ENCODE measurements at regions not wholly inside any gene's neighbourhood (a gene's known extent, or its start where the extent isn't known, plus 50 kb on each side); places are given as distances from the start of the nearest gene placed in this dataset.

DNA sequence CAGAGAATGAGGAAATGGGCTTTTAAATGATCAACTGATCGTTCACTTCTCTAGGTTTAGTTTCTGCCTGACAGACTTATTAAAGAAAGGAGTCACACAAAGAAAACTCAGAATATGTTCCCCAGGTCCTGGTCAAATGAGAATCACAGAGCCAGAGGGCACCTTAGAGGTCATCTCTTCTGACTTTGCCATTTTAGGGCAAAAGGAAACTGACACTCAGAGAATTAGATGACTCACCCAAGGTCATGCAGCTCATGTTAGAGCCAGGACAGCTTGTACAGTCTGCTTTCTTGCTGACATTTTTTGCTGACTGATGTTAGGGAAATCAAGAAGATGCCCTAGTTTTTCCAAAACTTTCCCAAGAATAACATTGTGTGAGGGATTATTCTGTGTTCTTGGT lies 312.7 kb upstream of the SP8 start:
- H3K4me3 ChIP-seq (ENCODE audit: low read depth, poor library complexity, severe bottlenecking) = no peak overlapping the region
- no peak for TF ChIP-seq POLR2A (IDR thresholded peaks at IDR 0.05)
- TF ChIP-seq, protein P1, sequence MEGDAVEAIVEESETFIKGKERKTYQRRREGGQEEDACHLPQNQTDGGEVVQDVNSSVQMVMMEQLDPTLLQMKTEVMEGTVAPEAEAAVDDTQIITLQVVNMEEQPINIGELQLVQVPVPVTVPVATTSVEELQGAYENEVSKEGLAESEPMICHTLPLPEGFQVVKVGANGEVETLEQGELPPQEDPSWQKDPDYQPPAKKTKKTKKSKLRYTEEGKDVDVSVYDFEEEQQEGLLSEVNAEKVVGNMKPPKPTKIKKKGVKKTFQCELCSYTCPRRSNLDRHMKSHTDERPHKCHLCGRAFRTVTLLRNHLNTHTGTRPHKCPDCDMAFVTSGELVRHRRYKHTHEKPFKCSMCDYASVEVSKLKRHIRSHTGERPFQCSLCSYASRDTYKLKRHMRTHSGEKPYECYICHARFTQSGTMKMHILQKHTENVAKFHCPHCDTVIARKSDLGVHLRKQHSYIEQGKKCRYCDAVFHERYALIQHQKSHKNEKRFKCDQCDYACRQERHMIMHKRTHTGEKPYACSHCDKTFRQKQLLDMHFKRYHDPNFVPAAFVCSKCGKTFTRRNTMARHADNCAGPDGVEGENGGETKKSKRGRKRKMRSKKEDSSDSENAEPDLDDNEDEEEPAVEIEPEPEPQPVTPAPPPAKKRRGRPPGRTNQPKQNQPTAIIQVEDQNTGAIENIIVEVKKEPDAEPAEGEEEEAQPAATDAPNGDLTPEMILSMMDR (IDR thresholded peaks at IDR 0.05) = no peak
- no peak for DNase-seq (ENCODE audit: low spot score in 2 of 2)
- 70 to 75% methylated on average over 1 of the region's 1 CpG for WGBS, 2 donors
- intact Hi-C loops (cut with DNase I; ENCODE audit: low total_unique reads) = no loop called here

DNA sequence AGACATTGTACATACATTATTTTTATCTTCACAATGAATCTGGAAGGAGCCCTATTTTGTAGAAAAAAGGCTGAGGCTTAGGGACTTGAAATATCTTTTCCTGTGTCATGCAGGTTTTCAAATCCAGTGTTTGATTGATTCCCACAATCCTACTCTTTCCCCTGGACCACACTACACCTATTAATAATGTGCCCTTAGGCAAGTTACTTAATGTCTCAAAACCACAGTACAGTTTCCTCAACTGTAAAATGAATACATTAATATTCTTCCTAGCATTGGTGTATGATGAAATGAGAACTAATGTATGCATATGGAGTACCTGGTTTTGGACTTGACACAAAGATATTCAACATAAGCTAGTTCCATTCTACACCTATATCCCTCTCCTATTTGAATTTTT lies 313.3 kb upstream of the SP8 start:
- H3K4me3 ChIP-seq (ENCODE audit: low read depth, poor library complexity, severe bottlenecking) = no peak overlapping the region
- TF ChIP-seq, protein P1 (IDR thresholded peaks at IDR 0.05) = no peak
- TF ChIP-seq POLR2A (IDR thresholded peaks at IDR 0.05) = no peak
- DNase-seq (ENCODE audit: low spot score in 2 of 2) = no peak
- intact Hi-C loops (cut with DNase I; ENCODE audit: low total_unique reads) = no loop called here

DNA sequence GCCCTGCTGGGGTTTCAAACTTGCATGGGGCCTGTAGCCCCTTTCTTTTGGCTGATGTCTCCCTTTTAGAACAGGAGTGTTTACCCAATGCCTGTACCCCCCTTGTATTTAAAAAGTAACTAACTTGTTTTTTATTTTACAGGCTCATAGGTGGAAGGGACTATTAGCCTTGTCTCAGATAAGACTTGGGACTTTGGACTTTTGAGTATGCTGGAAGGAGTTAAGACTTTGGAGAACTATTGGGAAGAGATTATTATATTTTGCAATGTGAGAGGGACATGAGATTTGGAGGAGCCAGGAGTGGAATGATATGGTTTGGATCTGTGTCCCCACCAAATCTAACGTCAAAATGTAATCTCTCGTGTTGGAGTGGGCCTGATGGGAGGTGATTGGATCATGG lies 314.9 kb upstream of the SP8 start:
- TF ChIP-seq, protein P1 (IDR thresholded peaks at IDR 0.05) = no peak
- no peak for TF ChIP-seq POLR2A (IDR thresholded peaks at IDR 0.05)
- no peak for DNase-seq (ENCODE audit: low spot score in 2 of 2)
- 82 to 93% methylated on average over 2 of the region's 2 CpGs for WGBS, 2 donors

DNA sequence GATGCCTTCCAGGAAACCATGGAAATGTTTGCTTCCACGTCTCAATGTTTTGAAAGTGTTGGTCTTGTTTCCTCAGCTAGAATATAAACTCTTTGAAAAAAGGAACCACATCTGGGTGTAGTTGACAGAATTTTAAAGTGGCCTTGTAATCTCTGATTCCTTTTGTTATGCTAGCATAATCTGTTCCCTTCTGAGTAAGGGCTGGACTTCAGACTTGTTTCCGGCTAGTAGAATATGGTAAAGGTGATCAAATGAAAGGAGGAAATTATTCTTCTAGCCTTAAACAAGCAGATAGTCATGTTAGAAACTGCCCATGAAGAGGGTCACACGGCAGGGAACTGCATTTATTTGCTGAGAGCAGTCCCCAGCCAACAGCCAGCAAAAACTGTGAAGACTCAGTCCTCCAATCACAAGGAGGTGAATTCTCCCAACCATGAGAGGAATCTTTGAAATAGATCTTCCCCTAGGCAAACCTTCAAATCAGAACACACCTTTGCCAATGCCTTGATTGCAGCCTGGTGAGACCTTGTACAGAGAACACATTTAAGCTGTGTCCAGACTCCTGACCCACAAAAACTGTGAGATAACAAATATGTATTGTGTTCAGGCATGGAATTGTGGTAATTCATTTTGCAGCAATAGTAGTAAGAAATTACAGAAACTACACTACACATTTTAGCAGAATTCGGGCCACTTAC lies 316.9 kb upstream of the SP8 start:
- DNase-seq (ENCODE audit: low spot score in 2 of 2) = no peak
- 72 to 82% methylated on average over 4 of the region's 4 CpGs for WGBS, 2 donors
- intact Hi-C loops (cut with DNase I; ENCODE audit: low total_unique reads) = no loop called here
- TF ChIP-seq, protein P1 (IDR thresholded peaks at IDR 0.05) = no peak
- TF ChIP-seq POLR2A (IDR thresholded peaks at IDR 0.05) = no peak
- H3K4me3 ChIP-seq (ENCODE audit: low read depth, poor library complexity, severe bottlenecking) = no peak overlapping the region

More for the DNA sequence above, 314.9 kb upstream of the SP8 start:
- intact Hi-C loops (cut with DNase I; ENCODE audit: low total_unique reads) = no loop called here
- no peak overlapping the region for H3K4me3 ChIP-seq (ENCODE audit: low read depth, poor library complexity, severe bottlenecking)

DNA sequence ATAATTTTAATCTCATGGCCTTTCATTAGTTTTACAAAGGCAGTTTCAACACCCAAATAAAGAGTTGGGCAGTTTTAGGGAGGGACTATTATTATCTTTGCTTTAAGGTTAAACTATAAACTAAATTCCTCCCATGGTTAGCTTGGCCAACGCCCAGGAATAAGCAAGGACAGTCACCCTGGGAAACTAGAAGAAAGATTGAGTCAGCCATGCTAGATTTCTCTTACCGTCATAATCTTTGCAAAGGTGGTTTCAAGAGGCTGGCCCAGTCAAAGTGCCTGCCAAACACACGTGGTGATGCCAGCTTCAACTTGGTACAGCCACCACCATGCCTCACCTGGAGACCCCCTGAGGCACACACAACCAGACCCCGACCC lies 317.4 kb upstream of the SP8 start:
- 79 to 84% methylated on average over 4 of the region's 4 CpGs for WGBS, 2 donors
- TF ChIP-seq, protein P1 (IDR thresholded peaks at IDR 0.05) = no peak
- no peak for TF ChIP-seq POLR2A (IDR thresholded peaks at IDR 0.05)
- intact Hi-C loops (cut with DNase I; ENCODE audit: low total_unique reads) = no loop called here
- H3K4me3 ChIP-seq (ENCODE audit: low read depth, poor library complexity, severe bottlenecking) = no peak overlapping the region
- no peak for DNase-seq (ENCODE audit: low spot score in 2 of 2)

DNA sequence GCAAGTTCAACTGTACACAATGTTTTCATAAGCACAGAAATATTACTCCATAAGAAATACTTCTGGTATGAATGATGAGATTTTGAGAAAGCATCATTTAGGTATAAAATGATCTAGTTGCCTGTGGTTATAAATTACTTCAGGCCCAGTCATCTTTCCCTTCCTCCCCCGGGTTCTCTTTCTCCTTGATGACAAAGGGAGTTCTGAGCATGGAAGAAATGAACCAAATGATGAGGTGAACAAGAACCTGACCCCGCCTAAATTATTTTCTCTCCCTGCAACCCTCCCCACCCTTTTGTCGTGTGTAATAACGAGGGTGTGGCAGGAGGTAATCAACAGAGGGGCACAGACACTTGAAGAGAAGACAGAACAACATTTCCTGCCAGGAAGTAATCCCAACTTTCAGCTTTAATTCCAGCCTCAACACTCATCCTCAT lies 319.6 kb upstream of the SP8 start:
- WGBS, 2 donors = 50 to 52% methylated on average over 4 of the region's 4 CpGs
- intact Hi-C loops (cut with DNase I; ENCODE audit: low total_unique reads) = no loop called here
- no peak for TF ChIP-seq POLR2A (IDR thresholded peaks at IDR 0.05)
- TF ChIP-seq, protein P1 (IDR thresholded peaks at IDR 0.05) = no peak

More for the DNA sequence above, 319.6 kb upstream of the SP8 start:
- H3K4me3 ChIP-seq (ENCODE audit: low read depth, poor library complexity, severe bottlenecking) = no peak overlapping the region
- DNase-seq (ENCODE audit: low spot score in 2 of 2) = no peak

Measured in lower leg skin (tissue), 4 donors.